SW 1271 (cell line): ENCODE measurements at regions not wholly inside any gene's neighbourhood (a gene's known extent, or its start where the extent isn't known, plus 50 kb on each side); places are given as distances from the start of the nearest gene placed in this dataset.

Source experiments
- DNase-seq, 2 experiments: peaks; one replicate each; lab custom pipeline; 2025; lab: John Stamatoyannopoulos, UW

- no peak for DNase-seq
Observed at GRCh38 chr11:11756718-11757117, 85.1 kb upstream of the USP47 start.

GRCh38 chr11:11755871-11756270 is 85.9 kb upstream of the USP47 start:
- no peak for DNase-seq

GRCh38 chr11:11752679-11753078 is 89.1 kb upstream of the USP47 start:
- DNase-seq = no peak

- no peak for DNase-seq
Observed at GRCh38 chr11:11750017-11750878, 91.5 kb upstream of the USP47 start.

- DNase-seq = peak in 1 of 2 experiments; percentile 5
Observed at GRCh38 chr11:11748706-11749365, 92.9 kb upstream of the USP47 start.

- no peak for DNase-seq
Observed at GRCh38 chr11:11747570-11747969, 94.2 kb upstream of the USP47 start.

GRCh38 chr11:11746449-11746848 is 95.3 kb upstream of the USP47 start:
- DNase-seq = no peak

GRCh38 chr11:11743216-11743615 is 98.6 kb upstream of the USP47 start:
- no peak for DNase-seq

GRCh38 chr11:11742486-11742885 is 99.3 kb upstream of the USP47 start:
- DNase-seq = no peak

- no peak for DNase-seq
Observed at GRCh38 chr11:11740836-11741235, 100.9 kb upstream of the USP47 start.

GRCh38 chr11:11740073-11740702 is 101.6 kb upstream of the USP47 start:
- no peak for DNase-seq

- no peak for DNase-seq
Observed at GRCh38 chr11:11738370-11738769, 103.4 kb upstream of the USP47 start.

- DNase-seq = no peak
Observed at GRCh38 chr11:11735586-11735985, 106.2 kb upstream of the USP47 start.

GRCh38 chr11:11733246-11733747 is 108.5 kb upstream of the USP47 start:
- DNase-seq = no peak

- no peak for DNase-seq
Observed at GRCh38 chr11:11732116-11732515, 109.7 kb upstream of the USP47 start.

GRCh38 chr11:11731311-11732083 is 109.7 kb upstream of the GALNT18 start:
- no peak for DNase-seq

- no peak for DNase-seq
Observed at GRCh38 chr11:11728386-11728785, 106.6 kb upstream of the GALNT18 start.

GRCh38 chr11:11725438-11725837 is 103.6 kb upstream of the GALNT18 start:
- DNase-seq = no peak

GRCh38 chr11:11724994-11725393 is 103.2 kb upstream of the GALNT18 start:
- DNase-seq = no peak

- DNase-seq = no peak
Observed at GRCh38 chr11:11722861-11723260, 101.1 kb upstream of the GALNT18 start.

- no peak for DNase-seq
Observed at GRCh38 chr11:11722246-11722645, 100.4 kb upstream of the GALNT18 start.

- DNase-seq = no peak
Observed at GRCh38 chr11:11718511-11718910, 96.7 kb upstream of the GALNT18 start.
